Stimulated activated CD4-positive, alpha-beta T cell treated with anti-CD3 and anti-CD28 coated beads, Interleukin-1b, Interleukin-23, amount 100 ng/mL, for 24 hours (primary cell): ENCODE measurements at regions not wholly inside any gene's neighbourhood (a gene's known extent, or its start where the extent isn't known, plus 50 kb on each side); places are given as distances from the start of the nearest gene placed in this dataset.

Experiments
- DNase-seq, 4 experiments: peaks; one replicate each; pipeline ENCODE4 v3.0.0-alpha.2; 2020; ENCODE audit warnings: low read depth in 4 of 4, low spot score in 1 of 4

DNA sequence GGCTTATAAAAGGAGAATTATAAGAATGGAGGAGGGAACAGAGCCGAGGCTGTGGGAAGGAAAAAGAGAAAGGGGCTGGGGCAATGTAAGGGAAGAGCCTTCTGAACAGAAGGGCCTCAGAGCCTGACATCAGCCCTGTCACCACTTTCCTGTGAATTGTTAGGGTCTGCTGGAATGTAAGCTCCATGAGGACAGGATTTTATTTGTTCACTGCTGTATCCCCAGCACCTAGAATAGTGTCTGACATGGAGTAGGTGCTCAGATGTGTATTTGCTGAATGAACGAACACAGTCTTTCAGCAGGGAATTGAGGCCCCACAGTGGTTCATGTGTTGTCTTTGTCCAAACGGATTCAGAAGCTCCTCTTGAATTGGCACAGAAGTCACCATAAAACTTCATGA is 251.5 kb downstream of the OPA1 start:
- DNase-seq = no peak

DNA sequence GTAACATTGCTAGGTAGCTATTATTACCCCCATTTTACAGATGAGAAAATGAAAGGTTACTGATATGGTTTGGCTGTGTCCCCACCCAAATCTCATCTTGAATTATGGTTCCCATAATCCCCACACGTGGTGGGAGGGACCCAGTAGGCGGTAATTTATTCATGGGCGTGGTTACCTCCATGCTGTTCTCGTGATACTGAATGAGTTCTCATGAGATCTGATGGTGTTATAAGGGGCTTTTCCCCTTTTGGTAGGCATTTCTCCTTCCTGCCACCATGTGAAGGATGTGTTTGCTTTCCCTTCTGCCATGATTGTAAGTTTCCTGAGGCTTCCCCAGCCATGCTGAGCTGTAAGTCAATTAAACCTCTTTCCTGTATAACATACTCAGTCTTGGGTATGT is 252.1 kb downstream of the OPA1 start:
- DNase-seq = no peak

DNA sequence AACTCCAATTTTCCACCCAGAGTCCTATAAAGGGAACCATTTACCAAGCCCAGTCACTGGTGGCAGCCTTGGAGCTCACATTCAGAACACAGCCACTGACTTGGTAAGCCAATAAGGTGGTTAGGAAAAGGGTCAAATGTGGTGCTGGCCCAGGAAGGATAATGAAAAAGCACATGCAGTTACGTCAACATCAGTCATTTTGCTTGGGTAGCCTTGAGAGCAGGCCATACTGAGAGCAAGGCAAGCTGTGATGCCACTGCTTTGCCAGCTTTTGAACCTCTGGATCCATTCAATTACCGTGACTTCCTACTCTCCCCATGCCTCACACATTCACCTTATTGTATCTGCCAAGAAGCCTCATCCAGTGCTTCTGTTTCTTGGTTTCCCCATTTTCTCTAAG is 253.6 kb downstream of the OPA1 start:
- DNase-seq = no peak

DNA sequence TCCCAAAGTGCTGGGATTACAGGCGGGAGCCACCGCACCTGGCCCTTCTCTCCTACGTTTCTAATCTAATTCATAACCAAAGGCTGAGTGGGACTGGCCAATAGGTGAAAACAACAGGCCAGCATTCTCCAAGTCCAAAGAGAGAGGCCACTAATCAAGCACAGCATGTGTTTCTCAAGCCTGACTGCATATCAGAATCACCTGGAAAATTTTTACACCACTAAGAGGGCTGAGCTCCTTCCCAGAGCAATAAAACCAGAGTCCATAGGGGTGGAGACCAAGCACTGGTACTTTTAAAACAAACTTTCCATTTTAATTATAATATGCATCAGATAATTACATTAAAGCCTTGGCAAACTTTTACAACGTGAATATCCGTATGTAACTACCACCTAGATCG is 254.4 kb downstream of the OPA1 start:
- DNase-seq = no peak

DNA sequence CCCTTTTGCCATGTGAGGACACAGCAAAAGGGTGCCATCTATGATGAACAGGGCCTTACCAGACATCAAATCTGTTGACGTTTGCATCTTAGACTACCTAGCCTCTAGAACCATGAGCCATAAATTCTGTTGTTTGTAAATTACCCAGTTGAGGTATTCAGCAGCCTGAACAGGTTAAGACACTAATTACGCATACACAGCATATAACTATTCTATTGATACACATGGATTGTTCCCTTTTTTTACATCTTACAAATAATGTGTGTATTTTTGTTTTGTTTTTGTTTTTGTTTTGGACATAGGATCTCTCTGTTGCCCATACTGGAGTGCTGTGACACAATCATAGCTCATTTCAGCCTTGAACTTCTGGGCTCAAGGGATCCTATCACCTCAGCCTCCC is 255.5 kb downstream of the OPA1 start:
- no peak for DNase-seq

DNA sequence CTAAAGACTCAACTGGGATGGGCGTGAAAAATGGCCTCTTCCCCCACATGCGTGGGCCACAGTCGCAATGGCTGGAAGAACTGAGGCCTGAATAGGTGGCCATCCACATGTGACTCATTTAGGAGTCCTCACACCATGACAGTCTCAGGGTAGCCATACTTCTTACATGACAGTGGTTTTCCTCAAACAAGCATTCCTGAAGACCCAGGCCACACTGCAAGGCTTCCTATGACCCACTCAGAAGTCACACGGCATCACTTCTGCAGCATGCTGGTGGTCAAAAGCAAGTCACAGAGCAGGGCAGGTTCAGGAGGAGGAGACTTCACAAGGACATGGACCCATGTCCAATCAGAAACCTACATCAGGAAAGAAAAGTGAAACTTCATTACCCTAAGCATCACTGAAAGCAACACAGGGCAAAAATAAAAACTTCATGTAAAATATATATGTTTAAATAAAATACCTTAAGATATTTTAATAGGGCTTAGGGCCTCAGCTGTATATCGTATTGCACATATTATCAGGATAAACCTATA is 257.1 kb downstream of the OPA1 start:
- DNase-seq = no peak

DNA sequence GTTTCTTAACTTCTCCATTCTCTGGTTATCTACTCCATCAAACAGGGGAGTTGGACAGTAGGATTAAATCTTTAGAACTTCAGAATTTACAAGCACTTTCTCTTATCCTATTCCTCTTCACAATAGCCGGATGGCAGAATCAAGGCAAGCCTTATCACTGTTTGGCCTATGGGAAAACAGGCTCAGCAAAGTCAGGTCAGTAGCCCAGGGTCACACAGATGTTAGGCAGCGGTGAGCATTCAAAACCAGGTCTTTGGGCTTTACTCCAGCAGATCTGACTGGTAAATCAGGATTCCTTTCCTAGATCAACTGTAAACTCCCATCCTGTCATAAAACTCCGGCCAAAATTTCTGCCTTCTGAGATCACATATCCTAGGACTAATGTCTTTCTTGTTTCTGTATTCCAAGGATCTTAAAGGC is 258.4 kb downstream of the OPA1 start:
- no peak for DNase-seq

DNA sequence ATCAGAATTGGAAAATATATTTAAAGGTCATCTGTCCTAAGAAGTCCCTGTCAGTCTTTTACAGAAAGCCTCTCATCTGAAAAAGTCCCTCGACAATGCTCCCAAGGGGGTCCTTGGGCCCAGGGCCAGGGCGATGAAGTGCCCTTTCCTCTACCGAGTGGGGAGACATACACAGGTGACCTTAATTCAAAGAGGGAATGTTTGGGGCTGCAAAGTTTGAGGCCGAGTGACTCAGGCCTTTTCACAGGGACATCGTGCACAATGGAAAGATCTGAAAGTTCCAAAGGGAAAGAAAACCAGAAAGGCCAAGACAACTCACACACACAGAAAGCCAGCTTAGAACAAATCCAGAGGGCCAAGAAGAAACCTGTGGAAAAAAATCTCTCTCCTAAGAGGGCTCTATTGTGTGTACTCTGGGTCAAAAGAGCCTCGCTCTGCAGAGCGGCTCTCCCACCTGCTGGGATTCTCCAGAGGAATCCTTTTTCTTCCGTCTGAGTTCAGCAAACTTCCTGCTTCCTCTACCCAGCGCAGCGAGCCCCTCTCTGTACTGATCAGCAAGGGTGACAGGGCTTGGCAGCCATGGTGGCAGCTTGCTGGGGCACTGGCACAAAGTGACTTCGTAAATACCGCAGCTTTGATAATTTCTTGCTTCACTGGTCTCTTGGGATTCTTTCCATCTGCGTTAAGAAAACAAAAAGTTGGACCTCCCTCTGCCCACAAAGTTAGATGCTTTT is 259.1 kb downstream of the OPA1 start:
- no peak for DNase-seq

DNA sequence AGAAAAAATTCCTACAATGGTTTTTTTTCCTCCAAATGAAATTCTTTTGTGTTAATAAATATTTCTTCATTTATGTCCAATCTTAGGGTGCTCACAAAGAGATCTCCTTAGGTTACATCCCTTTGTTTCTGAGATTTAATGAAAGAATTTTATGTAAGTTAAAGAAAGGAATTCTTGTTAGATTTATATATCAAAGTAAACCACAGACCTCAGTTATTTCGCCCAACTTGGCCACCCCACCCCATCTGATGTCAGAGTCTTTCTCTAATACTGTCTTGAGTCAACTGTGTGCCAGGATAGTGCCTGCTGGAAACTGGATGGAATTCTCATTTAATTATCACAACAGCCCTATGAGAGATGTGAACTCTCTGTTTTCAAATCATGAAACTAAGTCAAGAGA is 259.9 kb downstream of the OPA1 start:
- no peak for DNase-seq

DNA sequence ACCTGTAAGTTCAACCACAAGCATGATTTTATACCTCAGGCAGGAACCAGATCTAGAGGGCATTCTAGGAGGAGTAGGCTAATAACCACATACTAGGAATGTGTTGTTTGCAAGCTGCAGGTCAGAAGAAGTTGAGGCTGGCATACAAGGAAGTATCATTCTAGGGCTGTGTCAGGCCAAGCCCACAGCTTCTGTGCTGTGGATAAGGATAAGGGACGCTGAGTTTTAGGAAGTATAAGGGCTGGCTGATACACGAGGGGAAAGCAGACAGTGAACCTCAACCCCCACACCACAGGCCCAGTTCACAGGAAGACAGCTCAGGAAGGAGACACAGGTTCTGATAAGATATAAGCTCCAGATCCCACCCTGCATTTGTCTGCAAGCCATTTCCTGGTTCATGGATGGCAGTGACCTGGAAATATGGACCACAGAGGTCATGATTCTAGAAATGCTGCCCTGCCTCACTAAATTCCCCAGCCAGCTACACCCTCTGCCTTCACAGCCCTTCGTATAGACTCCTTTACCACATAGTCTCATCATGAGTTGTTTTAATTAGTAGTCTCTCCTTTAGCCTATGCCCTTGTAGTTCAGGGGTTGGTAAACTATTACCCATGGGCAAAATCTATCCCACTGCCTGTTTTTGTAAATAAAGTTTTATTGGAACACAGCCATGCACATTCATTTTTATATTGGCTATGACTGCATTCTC is 260.7 kb downstream of the OPA1 start:
- DNase-seq = no peak

DNA sequence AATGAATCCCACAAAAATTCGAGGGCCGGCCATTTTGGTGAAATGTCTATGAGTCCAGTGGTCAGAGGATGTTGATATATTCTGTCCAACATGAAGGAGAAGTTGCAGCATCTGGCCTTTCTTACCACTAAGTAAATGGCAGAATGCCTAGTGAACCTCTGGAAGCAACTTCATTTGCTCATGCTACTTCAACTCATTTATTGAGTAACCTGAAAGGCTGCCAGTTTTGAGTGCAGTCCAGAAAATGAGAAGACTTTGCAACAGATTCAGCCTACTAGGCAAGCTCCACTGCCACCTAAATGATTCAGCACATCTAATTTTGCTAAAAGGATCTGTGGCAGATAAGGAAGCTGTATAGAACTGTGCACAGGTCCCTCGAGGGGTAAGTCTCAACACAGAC is 265.0 kb downstream of the OPA1 start:
- DNase-seq = no peak

DNA sequence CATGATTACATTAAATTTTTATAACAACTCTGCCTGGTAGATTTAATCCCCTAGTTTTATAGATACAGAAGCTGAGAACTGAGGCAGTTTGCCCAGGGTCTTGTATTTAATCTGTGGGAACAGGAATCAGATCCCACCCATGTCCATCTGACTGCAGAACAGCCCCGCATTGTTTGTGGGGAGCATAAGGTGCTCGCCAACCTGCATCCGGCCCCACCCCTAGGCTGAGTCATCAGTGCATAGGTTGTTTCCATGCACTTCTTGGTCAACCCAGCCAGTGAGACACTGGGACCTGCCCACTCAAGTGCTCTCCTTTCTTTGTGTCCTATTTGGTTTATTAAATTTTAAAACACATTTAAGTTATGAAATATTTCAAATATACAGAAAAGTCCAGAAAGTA is 266.2 kb downstream of the OPA1 start:
- no peak for DNase-seq

DNA sequence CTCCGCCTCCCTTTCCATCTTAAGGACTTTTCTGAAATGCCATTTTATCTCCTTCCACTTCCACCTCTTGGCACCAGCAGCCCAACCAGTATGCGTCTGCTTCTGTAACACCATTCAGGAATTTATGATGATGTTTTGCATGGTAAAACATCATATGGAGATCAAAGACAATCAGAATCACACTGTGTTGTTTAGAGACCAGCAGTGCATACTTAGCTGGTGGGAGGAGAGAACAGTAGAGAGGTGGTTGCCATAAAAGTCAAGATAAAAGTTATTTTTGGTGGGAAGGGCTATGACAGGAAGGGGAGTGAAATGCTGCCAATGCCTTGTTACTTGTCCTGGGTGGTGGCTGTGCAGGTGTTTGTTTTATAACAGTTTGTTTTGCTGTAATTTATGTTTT is 268.0 kb downstream of the OPA1 start:
- DNase-seq = no peak

DNA sequence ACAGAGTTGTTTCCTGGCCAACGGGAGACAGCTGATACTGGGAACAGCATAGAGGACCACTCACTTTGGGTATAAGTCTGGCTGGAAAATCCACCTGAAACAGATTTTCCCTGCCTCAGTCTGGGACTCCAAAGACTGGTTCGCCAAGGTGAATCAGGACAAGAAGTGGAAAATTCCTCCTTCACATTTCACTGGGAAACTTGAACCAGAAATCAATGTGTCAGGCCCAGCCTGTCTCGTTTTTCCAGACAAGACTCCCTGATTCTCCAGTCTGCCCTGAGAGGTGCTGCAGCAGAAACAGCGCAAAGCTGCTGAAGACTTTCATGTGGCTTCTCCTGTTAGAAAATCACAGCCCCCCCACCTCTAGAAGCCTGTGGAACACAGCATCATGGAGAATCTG is 269.8 kb downstream of the OPA1 start:
- DNase-seq = no peak

DNA sequence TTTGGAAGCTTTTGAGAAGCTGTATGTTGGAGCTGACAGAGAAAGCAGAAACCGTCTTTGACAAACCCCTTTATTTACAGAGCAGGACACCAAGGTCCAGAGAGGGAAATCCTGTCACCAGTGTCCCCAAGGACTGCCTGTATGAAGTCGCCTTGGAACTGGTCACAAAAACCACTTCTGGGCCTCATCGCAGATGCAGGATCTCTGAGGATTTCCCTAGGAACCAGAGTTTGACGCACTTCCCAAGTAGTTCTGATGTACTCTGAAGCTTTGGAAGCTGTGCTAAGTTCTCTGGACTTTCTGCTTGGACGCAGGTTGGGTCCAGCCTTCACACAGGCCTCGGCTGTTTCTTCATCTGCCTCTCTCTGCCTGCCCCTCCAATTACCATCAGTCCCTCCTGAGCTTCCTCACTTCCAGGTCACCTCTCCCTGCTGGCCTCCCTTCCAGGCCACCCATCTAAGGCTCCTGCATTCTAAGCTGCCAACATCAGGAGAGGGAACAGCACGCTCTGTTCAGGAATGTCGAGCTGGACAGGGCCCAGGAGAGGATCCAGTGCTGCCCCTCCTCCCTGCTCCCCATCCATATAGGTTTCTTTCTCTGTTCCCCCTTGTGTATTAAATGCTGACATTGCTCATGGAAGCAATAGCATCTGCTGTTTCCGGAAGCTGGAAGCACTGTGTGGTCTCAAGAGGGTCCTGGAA is 270.8 kb downstream of the OPA1 start:
- no peak for DNase-seq

DNA sequence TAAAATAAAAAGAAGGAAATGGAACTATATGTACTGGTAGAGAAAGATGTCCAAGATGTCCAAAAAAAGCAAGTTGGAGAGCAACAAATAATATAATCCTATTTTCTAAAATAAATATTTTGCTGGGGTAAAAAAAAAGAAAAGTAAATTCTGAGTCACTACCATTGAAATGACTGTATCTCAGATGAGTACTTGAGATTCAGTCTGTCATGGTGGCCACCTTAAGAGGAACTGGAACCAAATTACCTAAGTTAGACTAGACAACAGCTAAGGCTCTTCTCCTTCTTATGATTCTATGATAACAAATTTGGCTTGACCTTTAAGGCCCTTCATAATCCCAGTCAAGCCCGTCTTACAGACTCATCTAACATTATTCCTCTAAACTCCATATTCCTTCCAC is 270.6 kb upstream of the HES1 start:
- DNase-seq = no peak

DNA sequence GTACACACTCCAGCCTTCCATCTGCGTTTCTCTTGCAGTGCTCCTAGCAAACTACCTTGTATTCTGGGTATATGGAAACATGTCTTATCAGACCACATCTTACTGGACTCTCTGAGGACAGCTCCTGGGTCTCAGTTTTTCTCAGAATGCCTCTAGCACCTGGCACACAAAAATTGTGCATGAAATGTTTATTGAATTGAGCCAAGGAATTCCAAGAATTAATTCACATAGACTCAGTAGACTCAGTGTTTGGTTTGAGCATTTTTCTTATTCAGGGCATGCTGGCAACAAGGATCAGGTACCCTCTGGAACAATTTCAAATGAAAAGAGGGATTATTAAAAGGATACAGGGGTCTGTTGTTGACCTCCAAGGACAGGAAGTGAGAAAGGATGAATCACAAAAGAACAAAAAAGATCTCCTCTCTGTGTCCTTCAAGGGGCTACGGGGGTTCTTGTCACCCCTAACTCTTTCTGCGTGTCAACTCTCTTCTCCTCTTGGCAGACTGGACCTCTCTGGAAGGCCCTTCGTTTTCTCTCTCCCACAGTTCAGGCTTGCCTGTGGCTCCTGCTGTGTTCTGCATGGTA is 270.0 kb upstream of the HES1 start:
- DNase-seq = no peak

DNA sequence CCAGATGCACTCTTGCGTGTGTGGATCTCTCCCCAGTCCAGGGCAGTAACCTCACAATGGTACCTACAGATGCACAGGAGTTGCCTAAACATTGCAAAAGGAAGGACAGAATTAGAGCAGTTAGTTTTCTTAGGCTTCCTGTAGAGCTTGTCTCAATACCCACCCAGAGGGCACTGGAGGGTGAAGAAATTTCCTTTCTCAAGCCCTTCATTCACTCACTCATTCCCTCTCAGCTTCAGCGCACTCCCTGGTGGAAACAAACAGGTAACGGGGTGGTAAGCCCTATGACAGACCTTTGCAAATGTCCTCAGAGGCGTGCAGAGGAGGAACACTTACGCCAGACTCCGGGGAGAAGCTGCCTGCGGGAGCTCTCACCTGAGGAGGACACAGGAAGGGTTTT is 267.4 kb upstream of the HES1 start:
- no peak for DNase-seq

DNA sequence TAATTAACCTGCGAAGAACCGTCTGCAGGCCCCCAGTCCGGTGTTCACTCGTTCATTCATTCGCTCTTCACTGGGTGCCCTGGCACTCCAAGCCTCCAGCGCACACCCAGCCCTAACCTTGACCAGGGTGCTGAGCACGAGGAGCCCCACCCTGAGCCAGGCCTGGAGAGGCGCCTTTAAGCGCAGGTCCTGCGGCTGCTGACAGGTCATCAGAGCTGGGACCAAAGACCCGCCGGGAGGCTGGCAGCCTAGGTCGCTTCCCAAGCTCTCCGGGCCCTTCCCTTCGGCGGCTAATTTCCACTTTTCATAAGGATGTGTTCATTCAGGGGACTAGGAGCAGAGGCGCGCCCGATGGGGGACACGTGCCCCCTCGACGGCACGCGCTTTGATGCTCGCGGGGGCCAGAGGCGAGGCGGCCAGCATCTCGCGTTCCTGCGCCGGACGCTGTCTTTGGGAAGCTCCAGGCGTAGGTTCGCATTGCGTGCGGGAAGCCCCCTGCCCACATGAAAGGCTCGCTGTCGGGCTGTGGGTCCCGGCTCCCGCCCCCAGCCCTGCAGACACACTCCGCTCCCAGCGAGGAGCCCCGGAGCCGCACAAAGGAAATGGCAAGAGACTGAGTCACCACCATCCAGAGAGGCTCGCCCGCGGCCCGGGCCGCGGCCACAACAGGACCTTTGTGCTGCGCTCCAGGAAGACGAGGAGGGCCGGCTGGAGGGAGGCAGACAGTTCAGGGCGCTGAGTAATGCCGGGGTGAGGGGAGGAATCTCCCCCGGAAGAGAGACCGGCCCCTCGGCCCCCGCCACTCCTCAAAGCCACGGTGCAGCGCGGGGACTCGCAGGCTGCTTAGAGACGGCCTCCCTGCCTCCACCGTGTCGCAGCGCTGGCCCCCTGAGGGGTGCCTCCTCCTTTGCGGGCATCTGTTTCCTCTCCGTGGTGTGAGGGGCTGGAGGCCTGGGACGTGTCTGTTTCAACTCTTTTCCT is 266.4 kb upstream of the HES1 start:
- peak in 2 of 4 experiments; percentile 4 to 9 for DNase-seq

DNA sequence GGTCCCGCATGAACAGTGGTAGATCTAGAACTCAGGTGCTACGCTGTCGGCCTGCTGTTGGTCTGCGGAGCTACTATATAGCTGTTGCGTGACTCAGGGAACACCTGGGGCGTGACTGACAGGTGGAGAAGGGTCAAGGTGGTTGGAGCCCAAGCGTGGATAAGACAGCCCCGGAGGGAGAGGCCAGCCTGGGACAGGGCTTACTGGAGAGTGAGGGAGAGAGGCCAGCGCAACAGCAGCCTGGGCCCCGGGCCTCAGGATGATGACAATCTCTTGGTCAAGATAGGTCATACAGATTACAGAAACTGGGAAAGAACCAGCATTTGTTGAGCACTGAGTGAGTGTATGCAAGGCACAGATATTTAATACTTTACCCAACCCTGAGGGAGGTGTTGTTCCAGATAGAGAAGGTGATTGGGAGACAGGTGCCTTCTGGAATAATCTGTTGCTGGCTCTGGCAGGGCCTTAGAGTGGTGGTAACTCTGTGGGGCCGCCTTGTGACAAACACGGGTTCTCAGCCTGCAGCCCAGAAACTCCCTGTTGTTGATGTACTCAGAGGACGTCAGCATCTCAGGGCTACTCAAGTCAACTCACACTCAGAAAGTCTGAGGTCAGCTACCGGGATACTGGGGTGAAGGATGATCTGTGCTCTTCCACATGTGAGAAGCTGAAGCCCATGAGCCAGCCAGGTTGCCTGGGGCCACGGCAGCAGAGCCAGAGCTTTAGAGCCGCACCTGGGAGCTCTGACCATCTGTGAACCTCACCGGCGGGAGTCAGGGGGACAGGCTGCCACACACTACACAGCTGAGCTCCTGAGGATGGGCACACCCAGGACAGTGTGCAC is 265.4 kb upstream of the HES1 start:
- no peak for DNase-seq
